ENCODE measurements at regions not wholly inside any gene's neighbourhood (a gene's known extent, or its start where the extent isn't known, plus 50 kb on each side); places are given as distances from the start of the nearest gene placed in this dataset.

DNA sequence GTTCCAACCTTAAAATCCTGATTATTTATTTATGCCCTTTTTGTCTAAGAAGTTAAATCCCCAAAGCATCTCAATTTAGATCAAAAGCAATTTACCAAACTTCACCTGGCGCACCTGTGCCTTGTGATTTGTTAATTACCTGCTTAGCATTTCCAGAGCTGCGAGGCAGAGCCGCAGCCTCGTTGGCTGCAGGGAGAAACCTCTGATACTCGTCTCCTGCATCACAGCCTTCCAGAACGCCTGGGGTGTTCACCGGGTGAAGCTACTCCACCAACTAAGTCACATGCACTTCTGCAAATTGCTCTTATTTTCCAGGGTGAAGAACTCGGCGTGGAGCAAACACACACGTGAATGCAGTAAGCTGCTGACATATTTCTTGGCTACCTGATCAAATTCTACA lies 198.1 kb upstream of the RNF32 start:
- no peak for FAIRE-seq

DNA sequence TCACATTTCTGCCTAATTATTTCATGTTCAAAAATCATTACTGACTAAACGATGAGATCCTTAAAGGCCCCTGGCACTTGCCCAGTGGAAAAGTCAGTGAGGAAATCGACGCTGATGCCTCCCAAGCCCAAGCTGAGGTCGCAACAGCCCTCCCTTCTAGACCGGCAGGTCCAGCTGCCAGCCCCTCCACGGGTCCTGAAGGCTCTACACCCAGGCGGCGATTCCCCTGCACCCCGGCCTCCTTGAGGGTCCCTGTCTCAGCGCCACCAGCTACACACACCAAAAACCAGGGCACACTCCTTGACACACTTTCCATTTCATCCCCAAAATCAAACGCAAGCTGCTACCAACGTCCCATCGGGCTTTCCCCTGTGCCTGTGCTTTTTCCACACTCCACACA lies 200.1 kb upstream of the RNF32 start:
- no peak for FAIRE-seq

DNA sequence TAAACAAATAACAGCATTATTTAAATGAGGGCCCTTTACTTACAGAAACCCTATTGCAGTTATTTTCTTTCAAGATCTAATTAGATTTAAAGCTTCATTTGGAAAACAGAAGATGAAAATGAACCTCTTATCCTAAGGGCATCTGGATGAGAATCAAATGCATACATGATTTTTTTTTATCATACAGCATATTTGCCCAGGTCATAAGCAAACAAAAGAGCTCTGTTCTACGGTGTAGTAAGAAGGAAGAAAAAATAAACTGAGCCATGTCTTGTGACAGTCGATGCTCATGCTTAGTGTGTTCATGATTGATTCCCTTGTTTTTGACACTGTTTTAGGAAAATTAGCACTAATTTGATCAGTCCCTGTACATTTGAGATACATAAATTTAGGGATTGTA lies 202.6 kb upstream of the RNF32 start:
- FAIRE-seq, result no peak

DNA sequence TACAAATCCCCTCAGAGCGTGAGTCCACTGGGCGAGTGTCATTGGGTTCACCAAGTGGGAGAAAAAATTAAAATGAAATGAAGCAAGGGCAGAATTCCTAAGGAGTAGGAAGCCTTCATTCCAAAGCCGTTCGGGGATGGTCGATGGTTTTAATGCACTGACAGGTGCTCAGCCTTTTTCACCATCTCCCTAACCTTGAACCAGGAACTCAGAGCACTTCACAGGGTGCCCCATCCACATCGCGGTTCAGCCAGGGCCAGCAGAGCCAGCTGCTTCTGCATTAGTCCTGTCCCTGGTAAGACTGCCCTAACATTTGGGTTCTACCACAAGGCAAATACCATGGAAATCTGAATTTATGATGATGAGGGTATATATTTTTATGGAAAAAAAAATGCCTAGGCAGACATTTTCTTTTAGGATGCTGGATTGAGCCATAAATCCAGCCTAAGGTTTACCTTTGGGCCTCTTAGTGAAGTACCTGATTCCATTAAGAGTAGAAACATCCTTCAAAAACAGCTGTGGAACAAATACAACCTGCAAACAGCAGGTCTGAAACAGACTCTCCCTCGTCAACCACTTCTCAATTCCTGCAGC lies 203.5 kb upstream of the RNF32 start:
- no peak for FAIRE-seq

DNA sequence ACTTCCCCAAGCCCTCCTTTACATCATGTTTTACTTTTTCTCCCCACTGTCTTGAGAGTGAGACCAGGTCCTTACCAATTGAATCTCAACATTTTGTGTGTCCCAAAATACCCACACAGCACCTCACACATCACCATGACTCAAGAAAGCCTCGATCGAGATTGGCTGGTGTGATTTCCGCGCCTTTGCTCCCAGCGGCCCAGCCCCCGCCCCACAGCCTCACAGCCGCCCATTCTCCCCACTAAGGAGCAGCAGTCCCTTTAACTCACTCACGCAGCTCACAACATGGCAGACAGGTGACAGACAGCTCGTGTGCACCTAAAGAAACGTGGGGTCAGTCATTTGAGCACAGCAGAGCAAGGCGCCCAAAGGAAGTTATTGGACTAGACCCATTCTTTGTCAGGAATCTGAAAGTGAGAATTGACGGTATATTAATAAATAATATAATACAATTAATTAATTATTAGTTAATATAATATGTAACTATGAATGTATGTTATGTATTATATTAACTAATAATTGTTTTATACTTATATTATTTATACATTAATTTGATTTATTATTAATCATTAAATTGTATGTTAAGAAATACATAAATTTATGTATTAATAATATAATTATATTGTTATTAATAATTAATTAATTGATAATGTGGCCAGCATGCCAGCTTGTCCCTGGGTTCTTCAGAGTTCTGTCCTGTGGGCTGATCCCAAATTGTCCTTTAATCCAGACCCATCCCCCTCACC lies 204.9 kb upstream of the RNF32 start:
- peak; percentile 70 for FAIRE-seq

DNA sequence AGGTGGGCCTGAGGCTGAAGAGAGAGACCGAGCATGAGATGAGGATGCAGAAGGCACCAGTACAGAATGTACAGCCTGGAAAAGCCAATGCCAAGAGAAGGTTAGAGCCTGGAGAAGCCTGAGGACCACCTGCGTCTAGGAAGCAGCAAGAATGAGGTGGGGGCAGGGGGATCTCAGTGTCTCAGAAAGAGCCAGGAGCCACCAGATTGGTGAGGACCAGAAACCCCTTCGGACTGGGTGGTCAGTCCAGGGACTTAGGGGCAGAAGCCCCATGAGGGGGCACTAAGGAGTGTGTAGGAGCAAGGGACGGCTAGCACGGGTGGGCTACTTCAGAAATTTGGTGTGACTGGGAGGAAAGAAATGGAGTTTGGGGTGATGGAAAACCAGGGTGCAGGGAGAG lies 205.9 kb upstream of the RNF32 start:
- FAIRE-seq, result no peak

DNA sequence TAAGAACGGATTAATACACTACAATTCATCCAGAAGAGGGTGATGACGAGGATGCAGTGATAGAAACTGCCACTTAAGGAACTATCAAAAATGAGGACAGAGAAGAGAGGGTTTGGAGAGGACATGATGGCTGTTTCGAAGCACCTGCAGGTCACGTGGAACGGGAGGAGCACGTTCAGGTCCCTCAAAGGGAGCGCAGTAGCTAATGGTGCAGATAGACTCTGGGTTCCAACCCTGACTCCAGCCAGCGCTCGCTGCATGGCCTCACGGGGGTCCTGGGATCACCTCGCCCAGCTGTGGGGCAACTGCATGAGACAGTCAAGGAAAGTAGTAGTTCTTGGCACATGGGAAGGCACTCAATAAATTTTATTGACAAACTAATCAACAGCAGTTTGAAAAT lies 208.6 kb upstream of the RNF32 start:
- no peak for FAIRE-seq

DNA sequence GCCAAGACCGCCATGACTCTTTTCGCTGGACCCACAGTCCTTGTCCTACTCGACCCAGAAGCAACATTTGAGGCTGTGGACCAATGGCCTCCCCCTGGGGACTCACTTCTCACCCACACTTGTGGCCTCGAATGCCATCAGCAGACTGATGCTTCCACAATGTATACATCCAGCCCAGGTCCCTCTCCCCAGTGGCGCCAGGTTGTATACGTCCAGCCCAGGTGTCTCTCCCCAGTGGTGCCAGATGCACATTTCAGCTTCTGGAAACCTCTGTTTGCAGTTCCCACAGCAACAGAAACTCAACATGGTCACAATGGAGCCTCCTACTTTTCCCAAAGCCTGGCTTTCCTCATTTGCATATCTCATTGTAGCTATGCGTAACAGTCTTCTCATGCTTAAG lies 210.5 kb upstream of the RNF32 start:
- FAIRE-seq, result no peak

DNA sequence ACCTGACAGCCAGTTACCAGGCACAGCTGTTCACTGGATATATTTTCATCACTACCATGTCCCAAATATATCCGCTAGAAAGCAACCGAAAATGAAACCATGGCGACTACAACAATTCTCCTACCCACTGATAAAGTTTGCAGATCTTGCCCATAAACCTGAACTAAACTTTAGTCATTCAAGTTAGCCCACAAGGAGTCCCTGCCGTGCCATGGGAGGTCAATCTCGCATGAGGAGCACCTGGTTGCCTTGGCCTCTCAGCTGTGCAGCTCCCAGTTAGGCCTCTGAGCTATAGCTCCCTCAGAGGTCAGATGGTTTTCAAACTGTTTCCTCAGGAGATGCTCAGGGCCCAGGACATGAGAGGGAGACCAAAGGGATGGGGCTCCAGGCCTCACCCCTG lies 211.1 kb upstream of the RNF32 start:
- FAIRE-seq, result no peak

DNA sequence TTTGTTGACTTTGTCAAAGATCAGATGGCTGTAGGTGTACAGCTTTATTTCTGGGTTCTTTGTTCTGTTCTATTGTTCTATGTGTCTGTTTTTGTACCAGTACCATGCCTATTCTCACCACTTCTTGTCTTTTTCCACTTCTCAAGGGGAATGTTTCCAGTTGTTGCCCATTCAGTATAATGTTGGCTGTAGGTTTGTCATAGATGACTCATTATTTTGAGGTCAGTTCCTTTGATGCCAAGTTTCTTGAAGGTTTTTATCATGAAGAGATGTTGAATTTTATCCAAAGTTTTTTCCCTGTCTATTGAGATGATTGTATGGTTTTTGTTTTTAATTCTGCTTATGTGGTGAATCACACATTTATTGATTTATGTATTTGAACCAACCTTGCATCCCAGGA lies 216.7 kb upstream of the RNF32 start:
- no peak for FAIRE-seq

DNA sequence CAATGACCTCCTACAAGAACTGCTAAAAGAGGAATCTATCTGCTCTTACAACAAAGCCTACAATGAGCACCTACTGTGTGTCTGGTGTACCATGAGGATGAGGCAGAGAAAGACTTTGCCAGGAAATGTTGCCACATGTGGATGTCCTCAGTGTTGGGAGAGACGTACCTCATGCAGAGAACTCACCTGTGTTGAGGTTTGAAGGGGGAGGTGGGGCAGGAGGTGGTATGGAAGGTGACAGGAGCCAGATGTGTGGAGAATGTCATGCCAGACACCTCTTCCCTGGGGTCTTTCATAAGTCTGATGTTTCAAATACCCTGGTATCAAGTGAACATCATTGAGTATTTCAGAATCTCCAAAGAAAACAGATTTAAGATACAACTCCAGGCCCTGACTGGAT lies 220.1 kb upstream of the RNF32 start:
- no peak for FAIRE-seq

DNA sequence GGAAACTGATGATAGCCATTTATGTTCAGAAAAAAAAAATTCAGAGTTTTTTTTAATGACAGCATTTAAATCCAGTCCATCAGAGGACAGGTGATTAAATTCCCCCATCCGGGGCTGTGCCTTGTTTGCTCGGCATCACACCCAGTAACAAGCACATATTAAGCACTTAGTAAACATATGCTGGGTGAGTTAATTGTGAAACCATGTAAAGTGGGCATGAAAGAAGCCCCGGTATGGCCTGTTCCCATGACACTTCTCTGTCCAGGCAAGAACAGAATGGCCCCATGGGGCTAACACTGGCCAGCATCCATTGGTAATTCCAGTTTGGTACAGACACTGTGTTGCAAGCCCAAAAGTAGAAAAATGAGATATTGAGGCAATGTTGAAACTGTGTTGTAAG lies 220.8 kb upstream of the RNF32 start:
- FAIRE-seq, result no peak

DNA sequence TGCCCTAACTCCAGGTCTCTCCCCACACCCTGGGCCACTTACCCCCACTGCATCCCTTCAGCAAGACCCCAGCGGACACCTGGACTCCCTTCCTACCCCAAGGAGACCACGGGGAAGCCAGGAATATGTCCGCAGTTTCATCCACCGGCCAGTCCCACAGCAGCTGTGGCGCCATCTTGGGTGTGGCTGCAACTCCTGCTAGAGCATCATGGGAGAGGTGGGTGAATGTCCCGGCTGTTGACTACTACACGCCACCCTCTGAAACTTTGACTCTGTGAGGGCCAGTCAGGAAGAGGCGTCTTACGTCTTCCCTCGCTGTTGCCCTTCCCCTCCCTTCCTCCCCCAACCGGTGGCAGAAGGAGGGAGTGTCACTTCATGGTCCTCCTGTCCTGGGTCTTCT lies 238.3 kb upstream of the RNF32 start:
- no peak for FAIRE-seq

DNA sequence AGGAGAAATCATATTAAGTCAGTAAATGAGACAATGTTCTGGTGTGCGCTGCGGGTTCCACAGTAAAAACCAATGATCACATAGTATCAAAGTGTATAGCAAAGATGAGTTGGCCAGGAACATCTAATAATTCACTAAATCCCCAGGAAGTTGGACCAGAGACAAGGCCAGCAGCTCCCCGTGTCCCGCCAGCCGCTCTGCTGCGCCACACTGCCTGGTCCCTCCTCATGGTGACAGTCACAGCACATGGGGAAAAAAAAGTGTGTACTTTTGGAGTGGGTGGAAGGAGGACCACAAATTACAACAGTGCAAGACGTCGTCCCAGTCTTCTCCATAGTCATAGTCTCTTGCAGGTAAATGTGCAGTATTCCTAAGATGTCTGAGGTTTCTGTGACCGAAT lies 239.0 kb upstream of the RNF32 start:
- no peak for FAIRE-seq

DNA sequence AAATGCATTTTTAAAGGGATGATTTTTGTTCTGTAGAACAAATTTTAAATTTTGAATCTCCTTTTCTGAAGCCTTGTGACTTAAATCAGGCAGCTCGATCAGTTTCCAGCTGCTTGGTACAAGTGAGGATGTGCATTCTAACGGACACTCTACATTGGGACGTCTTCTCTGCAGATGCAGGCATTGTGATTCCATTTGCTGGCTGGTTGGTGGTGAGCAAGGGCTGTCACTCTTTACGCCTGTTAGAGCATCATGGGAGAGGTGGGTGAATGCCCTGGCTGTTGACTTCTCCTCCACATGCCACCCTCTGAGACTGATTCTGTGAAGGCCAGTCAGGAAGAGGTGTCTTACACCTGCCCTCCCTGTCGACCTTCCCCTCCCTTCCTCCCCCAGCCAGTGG lies 240.5 kb upstream of the RNF32 start:
- FAIRE-seq, result no peak

DNA sequence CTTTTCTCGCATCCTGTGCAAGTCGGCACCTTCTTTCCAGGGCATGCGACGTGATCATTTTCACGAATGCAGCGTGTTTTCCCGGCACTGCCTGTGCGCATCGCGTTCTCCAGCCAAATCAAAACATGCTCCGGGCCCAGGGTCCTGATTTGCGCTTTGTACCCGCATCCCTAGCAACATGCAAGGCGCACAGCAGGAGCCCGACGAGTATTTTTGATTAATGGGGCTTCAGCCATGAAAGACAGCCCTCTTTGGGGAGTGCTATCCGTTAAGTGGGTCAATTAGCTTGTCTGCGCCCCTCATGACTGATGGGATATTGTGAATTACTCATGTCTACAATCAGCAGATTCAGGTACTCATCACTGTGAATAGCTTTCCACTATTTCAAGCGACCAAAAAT lies 243.3 kb upstream of the RNF32 start:
- no peak for FAIRE-seq

DNA sequence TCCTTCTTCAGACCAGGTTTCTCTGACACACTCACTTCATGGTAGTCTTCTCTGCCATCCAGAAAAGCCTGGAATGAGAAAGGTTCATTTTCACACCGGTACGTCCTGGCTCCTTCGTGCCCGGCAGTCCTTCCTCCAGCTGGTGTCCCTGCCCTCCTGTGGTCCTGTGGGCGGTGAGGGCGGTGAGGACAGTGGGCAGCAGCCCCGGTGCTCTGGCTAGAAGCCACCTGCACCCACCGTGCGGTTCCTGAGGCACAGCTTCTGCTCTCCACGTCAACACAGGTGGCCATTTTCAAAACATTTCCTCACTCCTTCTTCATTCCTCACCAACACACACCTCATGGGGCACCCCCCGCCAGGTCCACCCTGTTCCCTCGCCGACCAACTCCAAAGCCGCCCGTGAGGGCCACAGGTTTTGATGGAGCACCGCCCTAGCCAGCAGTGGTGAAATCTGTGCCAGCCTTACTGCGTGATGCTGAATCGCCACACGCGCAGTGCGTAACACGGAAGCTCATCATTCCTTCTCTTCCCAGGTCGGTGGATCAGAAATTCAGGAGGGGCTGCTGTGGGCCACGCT lies 251.4 kb upstream of the RNF32 start:
- FAIRE-seq, result no peak

DNA sequence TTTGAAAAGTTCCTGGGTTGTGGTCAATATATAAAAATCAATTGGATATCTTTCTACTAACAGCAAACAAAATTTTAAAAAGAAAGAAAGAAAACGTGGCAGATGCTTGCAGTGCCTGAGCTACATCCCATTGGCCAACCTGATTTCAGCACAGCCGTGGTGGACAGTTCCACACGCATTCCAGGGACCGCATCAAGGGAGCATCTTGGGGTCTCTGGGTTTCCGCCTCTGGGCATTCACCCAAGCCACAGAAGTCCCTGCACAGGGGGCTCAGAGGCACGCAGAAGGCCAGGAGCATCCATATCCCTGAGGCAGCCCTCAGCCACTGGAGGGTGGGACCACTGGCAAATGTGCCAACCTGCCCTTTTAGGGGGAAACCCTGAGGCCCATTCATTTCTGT lies 254.5 kb upstream of the RNF32 start:
- FAIRE-seq, result no peak

DNA sequence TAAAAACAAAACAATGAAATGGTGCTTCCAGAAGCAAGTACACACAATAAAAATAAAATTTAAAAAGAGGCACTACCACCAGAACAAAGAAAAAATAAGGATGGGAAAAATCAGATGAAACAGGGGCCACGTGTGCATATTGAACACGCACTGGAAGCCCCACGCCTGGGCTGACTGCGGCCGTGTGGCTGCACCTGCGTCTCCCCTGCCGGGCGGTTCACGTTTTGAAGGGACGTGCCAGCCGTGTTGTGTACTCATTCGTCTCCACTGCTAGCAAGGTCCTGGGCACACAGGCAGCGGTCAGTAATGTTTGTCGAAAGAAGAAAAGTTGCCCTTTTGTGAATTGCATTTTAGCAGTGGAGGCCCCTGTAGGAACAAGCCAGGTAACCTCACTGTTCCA lies 255.9 kb upstream of the RNF32 start:
- FAIRE-seq, result no peak

DNA sequence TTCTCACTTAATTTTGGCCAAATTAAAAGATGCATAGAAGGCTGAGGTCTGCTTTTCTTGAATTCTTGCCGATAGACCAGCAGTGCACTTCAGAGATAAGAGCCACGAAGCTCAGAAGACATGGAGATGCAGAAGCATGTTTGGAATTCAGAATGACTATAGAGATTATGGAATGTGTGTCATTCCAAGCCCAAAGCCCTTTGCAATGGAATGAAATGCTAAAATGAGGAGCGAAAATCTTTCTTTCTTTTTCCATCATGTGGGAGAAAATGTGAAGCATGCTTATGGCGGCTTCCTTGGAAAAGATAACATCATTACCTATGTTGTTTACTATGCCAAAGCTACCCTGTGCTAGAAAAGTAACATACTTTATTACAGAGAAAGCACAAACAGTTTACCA lies 257.0 kb upstream of the RNF32 start:
- no peak for FAIRE-seq

DNA sequence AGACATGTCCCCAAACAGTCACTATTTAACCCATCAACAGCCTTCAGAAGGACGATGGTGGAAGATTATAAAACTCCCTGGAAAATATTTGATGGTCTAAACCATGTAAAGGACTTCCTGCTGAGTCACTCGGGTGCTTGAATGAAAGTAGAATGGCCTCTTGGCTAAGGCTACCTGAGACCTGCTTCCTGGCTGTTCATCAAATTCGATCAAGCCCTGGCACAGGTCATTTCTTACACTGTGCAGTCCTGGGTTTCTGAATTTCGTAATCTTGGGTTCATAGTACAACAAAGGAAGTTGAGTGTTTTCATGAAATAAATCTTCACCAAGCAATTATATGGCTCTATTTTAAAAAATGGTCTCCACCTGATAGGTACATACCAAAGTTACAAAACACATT lies 260.3 kb upstream of the RNF32 start:
- no peak for FAIRE-seq

DNA sequence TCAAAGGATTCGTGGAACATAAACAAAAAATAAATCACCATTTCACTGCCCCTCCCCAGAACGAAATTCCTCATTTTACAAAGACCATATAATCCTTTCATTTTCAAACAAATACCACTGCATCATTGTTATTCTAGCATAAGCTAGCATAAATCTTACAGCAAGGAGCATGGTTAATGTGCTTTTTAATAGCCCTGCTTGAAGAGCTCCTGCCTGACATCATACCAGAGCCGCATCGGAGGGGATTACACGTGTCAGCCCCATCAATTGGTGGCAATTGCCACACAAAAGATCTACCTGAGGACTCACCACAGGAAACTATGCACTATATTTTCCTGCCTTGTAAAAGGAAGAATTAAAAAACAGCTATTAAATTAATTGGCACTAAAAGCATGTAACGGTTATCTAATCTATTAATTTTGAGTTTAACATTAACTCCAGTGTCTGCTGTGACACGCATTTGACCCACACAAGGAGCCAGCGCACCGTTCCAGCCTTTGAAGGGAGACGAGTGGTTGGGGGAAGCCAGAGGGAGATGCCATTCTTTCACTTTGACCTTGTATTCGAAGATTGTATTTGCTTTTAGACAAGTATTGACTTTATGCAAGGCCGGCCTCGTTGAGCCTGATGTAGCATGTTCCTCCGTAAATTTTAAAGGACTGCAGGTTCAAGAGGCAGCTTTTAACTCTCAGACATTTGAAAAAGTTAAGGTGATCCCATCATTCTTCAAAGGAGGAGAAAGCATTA lies 261.1 kb upstream of the RNF32 start:
- no peak for FAIRE-seq

DNA sequence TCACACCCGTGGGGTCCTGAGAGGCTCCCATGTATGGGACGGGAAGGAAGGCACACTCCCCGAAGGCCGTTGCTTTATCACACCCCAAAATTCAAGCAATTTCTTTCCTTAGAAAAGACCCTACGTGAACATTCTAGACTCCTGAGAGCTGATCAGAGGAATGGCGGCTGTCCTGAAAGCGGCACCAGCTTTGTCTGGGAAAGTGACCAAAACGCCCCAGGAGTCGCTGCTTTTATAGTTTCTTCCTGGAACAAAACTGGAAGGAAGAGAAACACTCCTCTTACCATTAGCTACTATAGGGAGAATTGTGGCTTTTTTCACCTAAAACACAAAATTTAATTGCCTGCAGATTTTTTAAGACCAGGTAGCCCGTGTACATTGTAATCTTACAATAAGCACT lies 261.8 kb upstream of the RNF32 start:
- FAIRE-seq, result no peak

DNA sequence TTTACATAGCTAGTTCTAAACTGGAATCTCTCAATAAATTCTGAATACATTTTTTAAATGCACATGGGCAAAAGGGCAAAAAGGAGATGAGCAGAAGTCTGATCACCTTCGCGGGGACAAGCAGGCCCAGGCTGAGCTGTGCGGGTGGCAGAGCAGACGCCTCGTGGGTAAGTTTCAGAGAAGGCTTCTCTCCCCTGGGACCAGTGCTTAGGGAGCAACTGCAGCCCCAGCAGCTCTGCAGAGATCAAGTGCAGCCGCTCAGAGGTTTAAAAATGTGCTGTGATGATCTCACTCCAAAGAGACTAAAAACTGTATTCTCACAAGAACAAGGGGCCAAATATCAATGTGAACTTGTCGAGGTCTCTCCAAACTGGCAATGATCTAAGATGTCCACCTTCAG lies 264.3 kb upstream of the RNF32 start:
- no peak for FAIRE-seq

Data from TTC549 (cell line).